HL-60/S4 treated with phorbol 12-myristate 13-acetate at 8.2 ng/mL for 4 days and 3 days (cell line): ENCODE measurements at regions not wholly inside any gene's neighbourhood (a gene's known extent, or its start where the extent isn't known, plus 50 kb on each side); places are given as distances from the start of the nearest gene placed in this dataset.

Experiments
- in situ Hi-C: fragments of 300-500 bp; cut with MboI; formaldehyde crosslinking; loops from 2 replicates; pipeline ENCODE4 v1.15.0; 2022; ENCODE audit warnings: low sequenced_read_pairs

- in situ Hi-C loops: no loop called here
Measured at GRCh38 chr18:24560511-24560981, 100.1 kb downstream of the HRH4 start.

- in situ Hi-C loops: no loop called here
Measured at GRCh38 chr18:24561369-24561965, 101.0 kb downstream of the HRH4 start.

- in situ Hi-C loops: no loop called here
Measured at GRCh38 chr18:24567199-24567598, 106.8 kb downstream of the HRH4 start.

GRCh38 chr18:24570716-24571115 lies 110.3 kb downstream of the HRH4 start:
- in situ Hi-C loops: no loop called here

- in situ Hi-C loops: no loop called here
Measured at GRCh38 chr18:24582771-24583170, 122.3 kb downstream of the HRH4 start.

- in situ Hi-C loops: no loop called here
Measured at GRCh38 chr18:24584205-24584604, 123.8 kb downstream of the HRH4 start.

- in situ Hi-C loops: no loop called here
Measured at GRCh38 chr18:24584813-24585212, 124.4 kb downstream of the HRH4 start.

GRCh38 chr18:24585996-24586566 lies 125.6 kb downstream of the HRH4 start:
- in situ Hi-C loops: no loop called here

GRCh38 chr18:24586662-24587360 lies 126.4 kb downstream of the HRH4 start:
- in situ Hi-C loops: no loop called here

- in situ Hi-C loops: no loop called here
Measured at GRCh38 chr18:24588440-24588839, 128.0 kb downstream of the HRH4 start.

GRCh38 chr18:24590946-24591345 lies 130.5 kb downstream of the HRH4 start:
- in situ Hi-C loops: no loop called here

GRCh38 chr18:24593401-24593800 lies 133.0 kb downstream of the HRH4 start:
- in situ Hi-C loops: no loop called here

- in situ Hi-C loops: no loop called here
Measured at GRCh38 chr18:24593886-24594285, 133.4 kb downstream of the HRH4 start.

- in situ Hi-C loops: no loop called here
Measured at GRCh38 chr18:24595561-24596031, 135.2 kb downstream of the HRH4 start.

GRCh38 chr18:24600076-24600654 lies 139.7 kb downstream of the HRH4 start:
- in situ Hi-C loops: no loop called here

GRCh38 chr18:24601585-24601984 lies 141.1 kb downstream of the HRH4 start:
- in situ Hi-C loops: no loop called here

- in situ Hi-C loops: no loop called here
Measured at GRCh38 chr18:24602201-24602600, 141.8 kb downstream of the HRH4 start.

GRCh38 chr18:24603151-24603550 lies 142.7 kb downstream of the HRH4 start:
- in situ Hi-C loops: no loop called here

GRCh38 chr18:24605444-24605843 lies 145.0 kb downstream of the HRH4 start:
- in situ Hi-C loops: no loop called here

GRCh38 chr18:24609254-24609653 lies 148.8 kb downstream of the HRH4 start:
- in situ Hi-C loops: no loop called here

- in situ Hi-C loops: no loop called here
Measured at GRCh38 chr18:24611075-24611474, 150.6 kb downstream of the HRH4 start.
